ENCODE measurements at regions not wholly inside any gene's neighbourhood (a gene's known extent, or its start where the extent isn't known, plus 50 kb on each side); places are given as distances from the start of the nearest gene placed in this dataset.

- TF ChIP-seq POLR2AphosphoS5 (IDR thresholded peaks at IDR 0.05; ENCODE audit: low read depth, low read length) (no peak), REST (IDR thresholded peaks at IDR 0.05; ENCODE audit: insufficient read depth in 1 of 2, low read depth in 2 of 2, low read length in 2 of 2) (no peak), TAF1 (IDR thresholded peaks at IDR 0.05; ENCODE audit: borderline replicate concordance, insufficient read depth, low read length) (no peak), SIN3A (IDR thresholded peaks at IDR 0.05; ENCODE audit: borderline replicate concordance, insufficient read depth, low read length) (no peak), FOXP2 (optimal IDR thresholded peaks at IDR 0.05; ENCODE audit: borderline replicate concordance, extremely low read depth, extremely low read length, insufficient read depth) (no peak)
These were observed 106.6 kb downstream of the NPY start for GRCh38 chr7:24390376-24391157.

GRCh38 chr7:24392774-24393173 lies 108.8 kb downstream of the NPY start:
- no peak for TF ChIP-seq REST (IDR thresholded peaks at IDR 0.05; ENCODE audit: insufficient read depth in 1 of 2, low read depth in 2 of 2, low read length in 2 of 2)
- TF ChIP-seq TAF1 (IDR thresholded peaks at IDR 0.05; ENCODE audit: borderline replicate concordance, insufficient read depth, low read length): no peak
- no peak for TF ChIP-seq SIN3A (IDR thresholded peaks at IDR 0.05; ENCODE audit: borderline replicate concordance, insufficient read depth, low read length)
- no peak for TF ChIP-seq FOXP2 (optimal IDR thresholded peaks at IDR 0.05; ENCODE audit: borderline replicate concordance, extremely low read depth, extremely low read length, insufficient read depth)
- TF ChIP-seq POLR2AphosphoS5 (IDR thresholded peaks at IDR 0.05; ENCODE audit: low read depth, low read length): no peak

GRCh38 chr7:24395512-24395911 lies 111.5 kb downstream of the NPY start:
- TF ChIP-seq SIN3A (IDR thresholded peaks at IDR 0.05; ENCODE audit: borderline replicate concordance, insufficient read depth, low read length) (no peak), TAF1 (IDR thresholded peaks at IDR 0.05; ENCODE audit: borderline replicate concordance, insufficient read depth, low read length) (no peak), POLR2AphosphoS5 (IDR thresholded peaks at IDR 0.05; ENCODE audit: low read depth, low read length) (no peak), REST (IDR thresholded peaks at IDR 0.05; ENCODE audit: insufficient read depth in 1 of 2, low read depth in 2 of 2, low read length in 2 of 2) (no peak), FOXP2 (optimal IDR thresholded peaks at IDR 0.05; ENCODE audit: borderline replicate concordance, extremely low read depth, extremely low read length, insufficient read depth) (no peak)

- TF ChIP-seq POLR2AphosphoS5 (IDR thresholded peaks at IDR 0.05; ENCODE audit: low read depth, low read length) (no peak), REST (IDR thresholded peaks at IDR 0.05; ENCODE audit: insufficient read depth in 1 of 2, low read depth in 2 of 2, low read length in 2 of 2) (no peak), FOXP2 (optimal IDR thresholded peaks at IDR 0.05; ENCODE audit: borderline replicate concordance, extremely low read depth, extremely low read length, insufficient read depth) (no peak), TAF1 (IDR thresholded peaks at IDR 0.05; ENCODE audit: borderline replicate concordance, insufficient read depth, low read length) (no peak), SIN3A (IDR thresholded peaks at IDR 0.05; ENCODE audit: borderline replicate concordance, insufficient read depth, low read length) (no peak)
These were observed 117.9 kb downstream of the NPY start for GRCh38 chr7:24401628-24402593.

All from PFSK-1 (cell line).